SU-DHL-6 (cell line): ENCODE measurements at regions not wholly inside any gene's neighbourhood (a gene's known extent, or its start where the extent isn't known, plus 50 kb on each side); places are given as distances from the start of the nearest gene placed in this dataset.
A peak's percentile ranks its signal among the peaks of the same experiment; 100 is the strongest.

Source experiments
- H2AFZ ChIP-seq: fragments of 200-600 bp; sonication (generic); 2 replicates; pipeline ENCODE4 v1.6.1; 2014; ENCODE audit warnings: low read depth, mild to moderate bottlenecking, moderate library complexity, mixed read lengths, antibody characterized with exemption, low read length; ENCODE audit not compliant: severe bottlenecking
- H3F3A ChIP-seq: fragments of 200-600 bp; shearing (Covaris generic); 2 replicates; pipeline ENCODE4 v1.6.0; 2016; ENCODE audit warnings: antibody characterized with exemption, mild to moderate bottlenecking; ENCODE audit not compliant: insufficient read depth
- H3K27ac ChIP-seq: fragments of 200-600 bp; sonication (generic); 2 replicates; pipeline ENCODE4 v1.5.1; 2016; ENCODE audit warnings: low read depth, mild to moderate bottlenecking, low read length, moderate library complexity, mixed read lengths
- H3K27me3 ChIP-seq: fragments of 200-600 bp; sonication (generic), shearing (Covaris generic); 2 replicates; pipeline ENCODE4 v1.6.0; 2014; ENCODE audit warnings: mild to moderate bottlenecking, low read length
- H3K36me3 ChIP-seq: fragments of 200-600 bp; sonication (generic); 2 replicates; pipeline ENCODE4 v1.6.1; 2014; ENCODE audit warnings: mild to moderate bottlenecking, low read length, mixed read lengths
- H3K4me2 ChIP-seq: fragments of 300-600, 200-600 bp; shearing (Covaris generic), sonication (generic); 2 replicates; pipeline ENCODE4 v1.6.0; 2014; ENCODE audit warnings: low read length, low read depth, mild to moderate bottlenecking; ENCODE audit not compliant: poor library complexity, severe bottlenecking
- H3K4me3 ChIP-seq: fragments of 200-600 bp; sonication (generic); 2 replicates; pipeline ENCODE4 v1.5.1; 2014; ENCODE audit warnings: antibody characterized with exemption, low read length, mild to moderate bottlenecking, mixed read lengths; ENCODE audit not compliant: insufficient read depth, poor library complexity, severe bottlenecking
- H3K79me2 ChIP-seq: fragments of 200-600 bp; sonication (generic); 2 replicates; pipeline ENCODE4 v1.6.1; 2014; ENCODE audit warnings: mild to moderate bottlenecking, low read length, moderate library complexity; ENCODE audit not compliant: insufficient read depth
- H3K9ac ChIP-seq: fragments of 200-600 bp; sonication (generic); 2 replicates; pipeline ENCODE4 v1.7.0; 2014; ENCODE audit warnings: mild to moderate bottlenecking, low read length
- H3K9me2 ChIP-seq: fragments of 200-600 bp; sonication (generic); replicated peaks from 2 replicates; pipeline ENCODE4 v1.6.1; 2014; ENCODE audit warnings: low read length; ENCODE audit not compliant: insufficient read depth
- H3K9me3 ChIP-seq: fragments of 200-600 bp; sonication (generic); 2 replicates; pipeline ENCODE4 v1.6.1; 2014; ENCODE audit warnings: low read length, mixed read lengths; ENCODE audit not compliant: insufficient read depth
- H4K20me1 ChIP-seq: fragments of 200-600 bp; sonication (generic); 2 replicates; pipeline ENCODE4 v1.6.1; 2014; ENCODE audit warnings: low read depth, mild to moderate bottlenecking, antibody characterized with exemption, low read length, moderate library complexity, mixed read lengths
- EZH2phosphoT487 ChIP-seq: fragments of 200-600 bp; sonication (generic), shearing (Covaris generic); conservative IDR thresholded peaks from 2 replicates; pipeline ENCODE4 v1.6.1; 2018; ENCODE audit warnings: mild to moderate bottlenecking, antibody characterized with exemption, low read length, moderate library complexity, mixed read lengths
- TF ChIP-seq, protein P1 (sequence below): fragments of 200-600 bp; sonication (generic); IDR thresholded peaks from one replicate; pipeline ENCODE4 v1.5.1; 2017; ENCODE audit warnings: antibody characterized with exemption, mild to moderate bottlenecking, low read length, moderate library complexity; ENCODE audit not compliant: insufficient read depth, poor library complexity, severe bottlenecking

DNA sequence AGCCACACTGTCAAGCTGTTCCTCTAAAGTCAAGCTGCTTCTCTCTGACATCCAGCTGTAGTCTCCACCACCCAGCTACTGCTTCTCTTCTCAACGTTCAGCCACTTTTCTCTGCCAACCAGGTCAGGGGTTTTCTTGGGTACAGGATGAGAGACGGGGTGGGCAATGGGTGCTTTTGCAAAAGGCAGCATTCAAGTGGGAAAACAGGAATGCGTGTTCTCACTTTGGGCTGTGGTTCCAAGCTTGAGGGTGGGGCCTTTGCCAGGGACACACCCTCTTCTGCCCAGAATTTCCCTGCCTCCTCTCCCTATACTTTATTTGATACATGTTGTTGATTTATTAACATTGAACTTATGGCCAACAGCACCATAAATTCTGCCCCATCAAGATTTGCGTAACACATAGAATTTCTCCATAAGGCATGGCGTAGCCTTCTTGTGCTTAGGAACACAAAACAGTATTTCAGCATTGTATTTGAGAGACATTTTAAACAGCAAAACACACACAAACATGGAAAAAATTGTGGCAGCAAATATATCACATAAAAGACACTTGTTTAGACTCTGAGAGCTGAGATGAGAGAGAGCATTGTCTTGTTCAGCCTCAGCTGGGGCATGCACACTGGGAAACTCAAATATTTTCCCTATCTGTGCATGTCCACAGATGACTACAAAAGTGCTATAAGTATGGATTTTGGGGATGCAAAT, 392.8 kb downstream of the SLITRK6 start:
- Histone ChIP-seq H3K9ac (no peak overlapping the region), H3K9me2 (no peaks in the 10 kb centered on the region), H3K4me3 (no peak overlapping the region), H4K20me1 (no peaks in the 10 kb centered on the region), H3K27ac (no peak overlapping the region), H3K27me3 (no peaks in the 10 kb centered on the region), H2AFZ (no peak overlapping the region), H3K9me3 (no peaks in the 10 kb centered on the region), H3F3A (no peaks in the 10 kb centered on the region), H3K36me3 (no peaks in the 10 kb centered on the region), H3K79me2 (no peaks in the 10 kb centered on the region), H3K4me2 (no peak overlapping the region)
- TF ChIP-seq, protein P1, sequence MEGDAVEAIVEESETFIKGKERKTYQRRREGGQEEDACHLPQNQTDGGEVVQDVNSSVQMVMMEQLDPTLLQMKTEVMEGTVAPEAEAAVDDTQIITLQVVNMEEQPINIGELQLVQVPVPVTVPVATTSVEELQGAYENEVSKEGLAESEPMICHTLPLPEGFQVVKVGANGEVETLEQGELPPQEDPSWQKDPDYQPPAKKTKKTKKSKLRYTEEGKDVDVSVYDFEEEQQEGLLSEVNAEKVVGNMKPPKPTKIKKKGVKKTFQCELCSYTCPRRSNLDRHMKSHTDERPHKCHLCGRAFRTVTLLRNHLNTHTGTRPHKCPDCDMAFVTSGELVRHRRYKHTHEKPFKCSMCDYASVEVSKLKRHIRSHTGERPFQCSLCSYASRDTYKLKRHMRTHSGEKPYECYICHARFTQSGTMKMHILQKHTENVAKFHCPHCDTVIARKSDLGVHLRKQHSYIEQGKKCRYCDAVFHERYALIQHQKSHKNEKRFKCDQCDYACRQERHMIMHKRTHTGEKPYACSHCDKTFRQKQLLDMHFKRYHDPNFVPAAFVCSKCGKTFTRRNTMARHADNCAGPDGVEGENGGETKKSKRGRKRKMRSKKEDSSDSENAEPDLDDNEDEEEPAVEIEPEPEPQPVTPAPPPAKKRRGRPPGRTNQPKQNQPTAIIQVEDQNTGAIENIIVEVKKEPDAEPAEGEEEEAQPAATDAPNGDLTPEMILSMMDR, result no peak
- TF ChIP-seq EZH2phosphoT487, result no peak

DNA sequence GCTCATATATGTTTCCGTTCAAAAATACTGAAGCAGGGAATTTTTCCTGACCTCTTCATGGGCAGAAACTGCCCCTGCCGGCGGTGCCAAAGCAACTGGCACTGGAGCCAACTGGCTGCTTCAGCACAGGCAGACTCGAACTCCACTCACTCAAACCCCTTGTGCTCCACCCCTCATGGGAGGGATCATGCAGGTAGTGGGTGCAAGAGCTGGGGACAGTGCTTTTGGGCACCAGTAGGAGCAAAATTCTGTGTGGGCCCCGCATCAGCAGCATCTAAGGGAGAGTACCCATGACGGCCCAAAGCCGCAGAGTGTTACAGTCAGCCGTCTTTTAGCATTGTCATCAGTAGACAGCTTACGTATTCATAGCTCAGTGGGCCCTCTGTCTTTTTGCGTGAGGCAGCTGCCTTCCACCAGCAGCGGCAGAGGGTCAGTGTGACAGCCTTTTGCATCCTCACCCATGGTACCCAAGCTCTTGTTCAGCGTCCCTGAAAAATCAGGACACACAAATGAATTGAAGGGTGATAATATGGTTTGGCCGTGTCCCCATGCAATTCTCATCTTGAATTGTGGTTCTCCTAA, 393.8 kb downstream of the SLITRK6 start:
- Histone ChIP-seq H3K4me2 (no peak overlapping the region), H3K36me3 (no peaks in the 10 kb centered on the region), H3K4me3 (no peak overlapping the region), H3K27me3 (no peaks in the 10 kb centered on the region), H2AFZ (no peak overlapping the region), H3K9me2 (no peaks in the 10 kb centered on the region), H3K9me3 (no peaks in the 10 kb centered on the region), H4K20me1 (no peaks in the 10 kb centered on the region), H3K9ac (no peak overlapping the region), H3K27ac (no peak overlapping the region), H3K79me2 (no peaks in the 10 kb centered on the region), H3F3A (no peaks in the 10 kb centered on the region)
- no peak for TF ChIP-seq EZH2phosphoT487
- TF ChIP-seq, protein P1, result no peak

DNA sequence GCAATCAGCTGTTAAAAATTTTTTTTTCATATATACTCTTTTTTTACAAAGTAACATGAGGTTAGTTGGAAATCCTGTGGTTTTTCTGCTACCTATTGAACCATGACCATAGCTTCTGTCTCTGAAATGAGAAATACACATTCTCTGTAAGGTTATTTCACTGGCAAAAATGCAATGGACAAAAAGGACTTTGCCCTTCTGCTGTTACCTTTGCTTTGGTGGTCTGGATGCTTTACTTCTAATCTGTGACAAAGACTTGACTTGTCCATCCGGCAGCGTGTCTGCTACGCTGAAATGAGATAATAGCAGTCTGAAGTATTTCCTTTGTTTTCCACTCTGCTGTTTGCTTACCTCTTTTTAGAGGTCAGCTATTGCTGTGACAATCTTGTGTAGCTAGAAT, 412.8 kb downstream of the SLITRK6 start:
- peak overlapping the region; percentile 56 for H3K4me2 ChIP-seq
- no peak for TF ChIP-seq EZH2phosphoT487
- TF ChIP-seq, protein P1, result no peak
- no peaks in the 10 kb centered on the region for H3K79me2 ChIP-seq
- peak overlapping the region; percentile 24; the same call in 1 of the 2 replicates for H3K9ac ChIP-seq
- no peaks in the 10 kb centered on the region for H3K36me3 ChIP-seq
- peak overlapping the region; percentile 18 for H3K4me3 ChIP-seq
- no peaks in the 10 kb centered on the region for H3K27me3 ChIP-seq
- no peaks in the 10 kb centered on the region for H3K9me3 ChIP-seq
- no peaks in the 10 kb centered on the region for H4K20me1 ChIP-seq
- no peaks in the 10 kb centered on the region for H3F3A ChIP-seq
- peak overlapping the region; percentile 63 for H3K27ac ChIP-seq
- H3K9me2 ChIP-seq, result no peaks in the 10 kb centered on the region
- H2AFZ ChIP-seq, result no peak overlapping the region
